DMS153 treated with DMSO at 0.1 percent for 48 hours (cell line): ENCODE measurements at regions not wholly inside any gene's neighbourhood (a gene's known extent, or its start where the extent isn't known, plus 50 kb on each side); places are given as distances from the start of the nearest gene placed in this dataset.
A peak's percentile ranks its signal among the peaks of the same experiment; 100 is the strongest.

Source experiments
- DNase-seq: peaks from one replicate; lab custom pipeline; 2025; ENCODE audit not compliant: unreplicated experiment; lab: John Stamatoyannopoulos, UW

DNA sequence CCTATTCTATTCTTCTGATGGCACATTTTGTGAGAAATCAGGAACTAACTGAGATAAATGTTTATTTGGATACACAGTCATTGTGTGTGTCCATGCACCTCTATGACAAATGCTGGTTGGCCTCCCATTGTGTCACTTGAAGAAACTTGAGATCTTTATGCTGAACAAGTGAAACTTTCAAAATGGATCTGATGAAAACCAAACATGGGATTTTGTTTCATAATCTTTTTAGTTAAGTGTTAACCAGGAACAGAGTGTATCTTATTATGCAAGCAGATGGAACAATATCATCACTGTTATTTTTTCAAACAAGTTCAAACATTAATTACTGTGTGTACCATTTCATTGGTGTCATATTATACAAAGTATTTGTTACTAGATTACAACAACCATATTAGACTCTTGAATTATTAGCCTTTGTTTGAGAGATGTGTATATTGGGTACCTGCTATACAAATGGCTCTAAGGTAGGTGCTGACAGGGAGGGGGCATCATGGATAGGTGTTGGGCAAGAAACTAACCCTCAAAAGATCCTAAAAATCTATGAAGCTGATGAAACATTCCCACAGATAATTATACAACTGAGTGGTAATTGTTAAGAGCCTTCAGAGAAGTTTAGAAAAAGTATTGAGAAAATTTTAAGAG, 159.8 kb downstream of the PALM2AKAP2 start:
- DNase-seq = no peak

GRCh38 chr9:109940561-109940960, 160.6 kb downstream of the PALM2AKAP2 start:
- DNase-seq = no peak

DNA sequence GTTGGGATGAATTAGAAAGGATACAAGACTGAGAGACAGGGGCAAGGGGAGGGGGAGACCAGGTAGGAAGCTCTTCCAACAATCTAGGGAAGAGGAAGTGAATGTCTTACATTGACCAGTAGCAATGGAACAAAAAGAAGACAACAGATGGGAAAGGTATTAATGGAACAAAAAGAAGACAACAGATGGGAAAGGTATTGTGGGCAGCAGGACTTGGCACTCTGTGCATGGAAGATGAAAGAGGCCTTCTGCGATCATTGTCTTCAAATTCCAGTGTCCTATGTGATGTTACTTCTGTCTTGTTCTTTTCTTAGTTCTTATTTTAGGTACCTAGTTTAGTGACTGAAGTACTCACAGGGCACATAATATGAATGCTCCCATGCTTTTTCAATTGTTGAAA, 161.8 kb downstream of the PALM2AKAP2 start:
- no peak for DNase-seq

DNA sequence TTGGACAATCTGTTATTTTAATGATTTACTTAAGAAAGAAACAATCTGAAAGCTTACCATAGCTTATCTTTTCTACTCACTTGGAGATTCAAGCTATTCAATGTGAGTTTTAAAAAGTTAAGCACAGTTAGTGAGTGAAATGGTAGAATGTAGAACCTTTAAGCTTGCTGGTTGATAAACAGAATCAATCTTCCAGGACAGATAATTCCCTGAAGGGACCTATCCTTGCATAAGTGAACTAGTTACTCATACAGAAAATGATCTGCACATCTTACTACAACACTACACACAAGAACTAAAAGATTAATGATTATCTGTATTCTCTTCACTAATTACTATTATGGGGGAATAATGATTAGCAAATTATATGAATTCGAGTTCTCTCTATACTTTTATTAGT, 165.6 kb downstream of the PALM2AKAP2 start:
- DNase-seq = no peak

DNA sequence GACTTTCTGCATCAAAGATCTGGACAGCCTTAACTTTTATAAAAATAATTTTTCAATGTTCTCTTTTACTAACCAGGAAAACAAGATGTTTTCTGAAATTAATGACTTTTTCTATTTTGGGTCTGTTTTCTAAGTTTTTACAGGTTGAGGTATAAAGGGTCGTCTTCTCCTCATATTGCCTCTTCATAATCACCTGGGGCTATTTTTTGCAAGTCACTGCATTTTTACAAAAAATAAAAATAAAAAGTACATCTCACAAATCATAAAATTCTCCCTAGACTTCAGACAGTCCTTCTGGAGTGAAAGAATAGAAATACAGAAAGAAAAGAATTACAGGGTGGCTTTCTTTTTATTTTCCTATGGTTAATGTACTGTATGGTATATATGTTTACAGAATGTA, 168.5 kb downstream of the PALM2AKAP2 start:
- no peak for DNase-seq

GRCh38 chr9:109950710-109951443, 170.9 kb downstream of the PALM2AKAP2 start:
- no peak for DNase-seq

DNA sequence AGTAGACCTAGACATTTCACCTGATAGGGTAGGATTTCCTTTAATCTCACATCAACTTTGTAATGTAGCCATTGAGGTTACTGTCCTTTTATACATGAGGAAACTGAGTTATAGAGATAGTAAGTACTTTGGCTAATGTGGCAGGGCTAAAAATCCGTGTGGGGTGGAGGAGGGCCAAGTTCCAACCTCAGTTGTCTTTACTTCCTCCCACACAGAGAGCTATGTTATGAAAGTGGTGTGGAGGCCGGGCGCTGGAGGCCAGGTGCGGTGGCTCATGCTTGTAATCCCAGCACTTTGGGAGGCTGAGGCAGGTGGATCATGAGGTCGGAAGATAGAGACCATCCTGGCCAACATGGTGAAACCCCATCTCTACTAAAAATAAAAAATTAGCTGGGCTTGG, 173.3 kb downstream of the PALM2AKAP2 start:
- DNase-seq = no peak

- no peak for DNase-seq
Observed at GRCh38 chr9:109953813-109954497, 174.0 kb downstream of the PALM2AKAP2 start.

- no peak for DNase-seq
Observed at GRCh38 chr9:109956717-109957440, 176.9 kb downstream of the PALM2AKAP2 start.

- no peak for DNase-seq
Observed at GRCh38 chr9:109959679-109960078, 179.7 kb downstream of the PALM2AKAP2 start.

GRCh38 chr9:109961626-109962025, 181.6 kb downstream of the PALM2AKAP2 start:
- no peak for DNase-seq

DNA sequence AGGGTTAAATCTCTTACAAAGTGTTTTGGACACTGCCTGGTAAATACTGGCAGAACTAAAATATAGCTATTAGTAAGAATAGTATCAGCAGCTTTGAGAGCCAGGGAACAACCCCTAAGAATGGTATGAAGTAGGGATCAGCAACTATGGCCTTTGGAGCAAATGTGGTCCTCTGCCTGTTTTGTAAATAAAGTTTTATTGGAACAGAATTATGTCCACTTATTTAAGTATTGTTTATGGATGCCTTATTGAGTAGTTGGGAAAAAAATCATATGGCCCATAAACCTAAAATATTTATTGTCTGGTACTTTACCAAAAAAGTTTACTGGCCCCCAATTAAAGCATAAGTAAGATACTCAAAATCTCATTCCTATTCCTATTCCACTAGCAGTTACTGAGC, 182.2 kb downstream of the PALM2AKAP2 start:
- DNase-seq = no peak

DNA sequence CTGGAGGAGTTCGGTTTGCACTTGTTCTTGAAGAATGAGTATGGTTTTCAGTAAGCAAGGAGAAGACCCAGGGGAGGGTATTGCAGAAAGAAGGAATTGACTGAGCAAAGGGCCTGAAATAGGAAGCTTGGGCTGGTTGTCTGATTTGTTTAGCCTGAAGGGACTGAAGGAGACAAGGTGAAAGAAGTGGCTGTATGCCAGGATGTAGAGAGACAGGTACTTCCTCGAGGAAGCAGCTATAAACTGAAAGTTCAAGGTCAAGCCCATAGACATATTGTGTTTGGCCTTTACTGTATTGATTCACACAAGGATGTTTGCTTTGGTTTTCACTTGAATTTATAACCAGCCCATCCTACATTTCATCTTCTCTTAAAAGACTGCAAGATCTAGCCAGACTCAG, 183.1 kb downstream of the PALM2AKAP2 start:
- no peak for DNase-seq

DNA sequence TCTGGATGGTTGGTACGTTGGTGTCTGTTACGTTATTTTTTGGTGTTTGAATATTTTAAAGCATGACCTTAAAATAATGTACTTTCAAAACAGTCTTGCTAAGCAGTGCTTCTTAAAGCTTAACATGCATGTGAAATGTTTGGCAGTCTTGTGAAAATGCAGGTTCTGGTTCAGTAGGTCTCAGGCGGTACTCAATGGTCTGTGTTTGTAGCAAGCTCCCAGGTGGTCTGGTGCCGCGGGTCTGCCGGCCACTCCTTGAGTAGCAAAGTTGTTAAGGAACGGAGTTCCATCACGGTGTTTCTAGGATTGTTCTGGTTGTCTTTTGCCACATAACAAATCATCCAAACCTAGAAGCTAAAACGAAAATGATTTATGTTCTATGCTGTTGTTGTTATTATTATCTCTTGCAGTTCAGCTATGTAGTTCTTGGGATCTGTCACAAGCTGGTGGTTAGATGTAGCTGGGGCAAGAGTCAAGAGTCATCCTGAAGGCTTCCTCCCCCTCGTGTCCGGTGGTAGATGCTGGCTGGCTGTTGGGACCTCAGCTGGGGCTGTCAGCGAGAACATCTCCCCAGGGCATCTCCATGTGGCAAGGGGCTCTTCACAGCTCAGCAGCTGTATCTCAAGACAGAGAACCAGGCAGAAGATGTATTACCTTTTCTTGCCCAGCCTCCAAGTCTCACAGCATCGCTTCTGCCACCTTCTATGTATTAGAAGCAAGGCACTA, 186.8 kb downstream of the PALM2AKAP2 start:
- no peak for DNase-seq

GRCh38 chr9:109967651-109968642, 187.9 kb downstream of the PALM2AKAP2 start:
- DNase-seq = no peak

DNA sequence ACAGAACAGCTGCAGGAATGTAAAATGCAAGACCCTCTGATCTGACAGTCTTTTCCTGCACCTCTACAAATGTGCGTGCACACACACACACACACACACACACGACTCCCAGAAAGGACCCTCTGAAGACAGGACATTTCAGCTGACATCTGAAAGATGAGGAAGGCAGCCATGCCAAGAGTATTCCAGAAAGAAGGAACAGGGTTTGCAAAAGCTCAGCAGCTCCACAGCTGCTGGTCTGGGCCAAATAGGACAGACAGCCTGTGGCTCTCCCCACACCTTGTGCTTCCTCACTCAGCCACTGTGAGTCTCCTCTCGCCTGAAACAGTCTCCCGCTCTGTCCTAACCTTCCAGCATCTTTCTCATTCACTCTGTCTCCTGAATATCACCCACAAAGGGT, 189.0 kb downstream of the PALM2AKAP2 start:
- peak; percentile 15 for DNase-seq

GRCh38 chr9:109969573-109970237, 189.7 kb downstream of the PALM2AKAP2 start:
- no peak for DNase-seq

GRCh38 chr9:109971226-109971625, 191.2 kb downstream of the PALM2AKAP2 start:
- DNase-seq = no peak
